ENCODE measurements at regions not wholly inside any gene's neighbourhood (a gene's known extent, or its start where the extent isn't known, plus 50 kb on each side); places are given as distances from the start of the nearest gene placed in this dataset.

GRCh38 chr18:6561862-6562291 lies 147.2 kb upstream of the L3MBTL4 start:
- TF ChIP-seq POLR2A (IDR thresholded peaks at IDR 0.05; ENCODE audit: extremely low read depth, insufficient read length) (no peak), MYC (IDR thresholded peaks at IDR 0.05; ENCODE audit: low read depth, low read length) (no peak)
- TF ChIP-seq, protein P1, sequence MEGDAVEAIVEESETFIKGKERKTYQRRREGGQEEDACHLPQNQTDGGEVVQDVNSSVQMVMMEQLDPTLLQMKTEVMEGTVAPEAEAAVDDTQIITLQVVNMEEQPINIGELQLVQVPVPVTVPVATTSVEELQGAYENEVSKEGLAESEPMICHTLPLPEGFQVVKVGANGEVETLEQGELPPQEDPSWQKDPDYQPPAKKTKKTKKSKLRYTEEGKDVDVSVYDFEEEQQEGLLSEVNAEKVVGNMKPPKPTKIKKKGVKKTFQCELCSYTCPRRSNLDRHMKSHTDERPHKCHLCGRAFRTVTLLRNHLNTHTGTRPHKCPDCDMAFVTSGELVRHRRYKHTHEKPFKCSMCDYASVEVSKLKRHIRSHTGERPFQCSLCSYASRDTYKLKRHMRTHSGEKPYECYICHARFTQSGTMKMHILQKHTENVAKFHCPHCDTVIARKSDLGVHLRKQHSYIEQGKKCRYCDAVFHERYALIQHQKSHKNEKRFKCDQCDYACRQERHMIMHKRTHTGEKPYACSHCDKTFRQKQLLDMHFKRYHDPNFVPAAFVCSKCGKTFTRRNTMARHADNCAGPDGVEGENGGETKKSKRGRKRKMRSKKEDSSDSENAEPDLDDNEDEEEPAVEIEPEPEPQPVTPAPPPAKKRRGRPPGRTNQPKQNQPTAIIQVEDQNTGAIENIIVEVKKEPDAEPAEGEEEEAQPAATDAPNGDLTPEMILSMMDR (IDR thresholded peaks at IDR 0.05; ENCODE audit: low read depth, low read length) = no peak
- TF ChIP-seq, protein P2, sequence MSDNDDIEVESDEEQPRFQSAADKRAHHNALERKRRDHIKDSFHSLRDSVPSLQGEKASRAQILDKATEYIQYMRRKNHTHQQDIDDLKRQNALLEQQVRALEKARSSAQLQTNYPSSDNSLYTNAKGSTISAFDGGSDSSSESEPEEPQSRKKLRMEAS (IDR thresholded peaks at IDR 0.05; ENCODE audit: low read depth, low read length) = no peak
